K562 (cell line): ENCODE measurements at regions not wholly inside any gene's neighbourhood (a gene's known extent, or its start where the extent isn't known, plus 50 kb on each side); places are given as distances from the start of the nearest gene placed in this dataset.

Source experiments
- ATAC-seq: fragments of 200-7000 bp; cut with Tn5 transposase; 3 replicates; pipeline ENCODE4 v1.9.1; 2020; ENCODE audit warnings: moderate library complexity
- BruUV-seq: library from RNA; stranded (reverse); fragments of 400-500 nt; replicated peaks from 2 replicates; lab custom pipeline; 2021; lab: Mats Ljungman, UMichigan
- CTCF ChIA-PET: fragments of 300-600 bp; formaldehyde crosslinking; extraction: SDS; loops from one replicate; lab custom pipeline; 2021; ENCODE audit warnings: low intra/inter-chr PET ratio; lab: Yijun Ruan, JAX
- POLR2A ChIA-PET: fragments of 300-600, 350-650 bp; sonication (Branson Sonifier 250); formaldehyde crosslinking; extraction: SDS; loops from one replicate; lab custom pipeline; 2021; ENCODE audit warnings: antibody characterized with exemption, inconsistent platforms; lab: Yijun Ruan, JAX
- DNase-seq, 4 experiments: peaks; one replicate each; pipeline versions ENCODE4 v3.0.0 to v3.0.0-alpha.2; 2011 to 2018; ENCODE audit warnings: low spot score in 3 of 4, mixed read lengths in 3 of 4; ENCODE audit errors: extremely low read depth in 1 of 4
- FAIRE-seq: peaks from 2 replicates; lab custom pipeline; 2011; peaks lifted over from hg19 to GRCh38; lab: Jason Lieb, UNC
- H2AFZ ChIP-seq: 2 replicates; pipeline ENCODE4 v1.6.0; 2011; ENCODE audit warnings: low read depth, low read length, control low read depth, inconsistent platforms
- H3K27ac ChIP-seq: fragments of 200-600 bp; 3 replicates; pipeline ENCODE4 v1.8.0; 2011; ENCODE audit warnings: low read depth, mild to moderate bottlenecking, control low read depth, inconsistent platforms, low read length, moderate library complexity, mixed read lengths; ENCODE audit errors: extremely low read depth
- H3K27me3 ChIP-seq, 2 experiments: fragments of 300-600 bp in 1 of 2; 2 replicates in 1 of 2; 3 replicates in 1 of 2; pipeline versions ENCODE4 v1.6.0 to v1.8.0; 2011; ENCODE audit warnings: inconsistent platforms in 2 of 2, low read length in 2 of 2, mild to moderate bottlenecking in 1 of 2, mixed read lengths in 1 of 2, moderate library complexity in 1 of 2; ENCODE audit not compliant: control insufficient read depth in 2 of 2, insufficient read depth in 2 of 2
- H3K36me3 ChIP-seq: fragments of 300-600 bp; 3 replicates; pipeline ENCODE4 v1.8.0; 2011; ENCODE audit warnings: mild to moderate bottlenecking, low read length, inconsistent platforms; ENCODE audit not compliant: control insufficient read depth, insufficient read depth
- H3K4me1 ChIP-seq, 2 experiments: fragments of 200-600 bp in 1 of 2; replicated peaks in 1 of 2; 2 replicates in 1 of 2; 3 replicates in 1 of 2; pipeline versions ENCODE4 v1.5.1 to v1.8.0; 2011; ENCODE audit warnings: inconsistent platforms in 2 of 2, low read length in 2 of 2, mild to moderate bottlenecking in 1 of 2, mixed read lengths in 1 of 2, moderate library complexity in 1 of 2; ENCODE audit not compliant: control insufficient read depth in 2 of 2, insufficient read depth in 2 of 2
- H3K4me2 ChIP-seq: 2 replicates; pipeline ENCODE4 v1.6.1; 2011; ENCODE audit warnings: low read length, control low read depth, inconsistent platforms, mixed read lengths; ENCODE audit not compliant: insufficient read depth
- H3K4me3 ChIP-seq: fragments of 200-600 bp; sonication (generic), shearing (Covaris generic); 2 replicates; pipeline ENCODE4 v1.5.1; 2016; ENCODE audit warnings: control low read depth, inconsistent platforms
- H3K79me2 ChIP-seq: fragments of 200-600 bp; 3 replicates; pipeline ENCODE4 v1.8.0; 2011; ENCODE audit warnings: low read length, inconsistent platforms; ENCODE audit not compliant: control insufficient read depth, insufficient read depth
- H3K9ac ChIP-seq, 2 experiments: 2 replicates each; pipeline versions ENCODE4 v1.6.0 to v1.6.1; 2011; ENCODE audit warnings: low read depth in 2 of 2, low read length in 2 of 2, control low read depth in 1 of 2, inconsistent platforms in 1 of 2, mild to moderate bottlenecking in 1 of 2, mixed read lengths in 1 of 2; ENCODE audit not compliant: insufficient read depth in 1 of 2
- H3K9me1 ChIP-seq: one replicate; pipeline ENCODE4 v1.6.0; 2011; ENCODE audit warnings: inconsistent platforms, mild to moderate bottlenecking, low read length, moderate library complexity; ENCODE audit not compliant: control insufficient read depth, insufficient read depth
- H3K9me3 ChIP-seq: replicated peaks from 2 replicates; pipeline ENCODE4 v1.5.1; 2011; ENCODE audit warnings: low read depth, low read length, inconsistent platforms; ENCODE audit not compliant: control insufficient read depth, insufficient read depth
- H4K20me1 ChIP-seq: replicated peaks from 2 replicates; pipeline ENCODE4 v1.6.1; 2011; ENCODE audit warnings: low read length, inconsistent platforms, mixed read lengths; ENCODE audit not compliant: control insufficient read depth, insufficient read depth
- BCL6 ChIP-seq: fragments of 250-450 bp; sonication (Bioruptor Pico); IDR thresholded peaks from 2 replicates; pipeline ENCODE4 v1.4.0; 2020
- CHCHD3 ChIP-seq: fragments of 250-450 bp; sonication (Bioruptor Pico); IDR thresholded peaks from 2 replicates; pipeline ENCODE4 v2.1.2; 2022; ENCODE audit warnings: mild to moderate bottlenecking
- E2F1 ChIP-seq: sonication (generic); formaldehyde crosslinking; IDR thresholded peaks from 2 replicates; pipeline ENCODE4 v1.8.1; 2023; ENCODE audit warnings: mild to moderate bottlenecking, missing genetic modification reagents, moderate library complexity
- E4F1 ChIP-seq: fragments of 250-450 bp; sonication (Bioruptor Pico); IDR thresholded peaks from 2 replicates; pipeline ENCODE4 v1.5.0; 2021; ENCODE audit warnings: mild to moderate bottlenecking, borderline replicate concordance
- HEY1 ChIP-seq: fragments of 250-450 bp; sonication (Bioruptor Pico); IDR thresholded peaks from 2 replicates; pipeline ENCODE4 v1.5.0; 2020; ENCODE audit warnings: mild to moderate bottlenecking, moderate library complexity, borderline replicate concordance
- HSF4 ChIP-seq: fragments of 250-450 bp; sonication (Bioruptor Pico); IDR thresholded peaks from 2 replicates; pipeline ENCODE4 v2.1.2; 2022; ENCODE audit warnings: mild to moderate bottlenecking, moderate library complexity, borderline replicate concordance
- KAT8 ChIP-seq: fragments of 450-650 bp; IDR thresholded peaks from 2 replicates; pipeline ENCODE4 v1.6.1; 2016; ENCODE audit warnings: low read depth, mild to moderate bottlenecking
- NCOA6 ChIP-seq: fragments of 450-650 bp; IDR thresholded peaks from 2 replicates; pipeline ENCODE4 v1.6.1; 2017; ENCODE audit warnings: mild to moderate bottlenecking
- POLR3A ChIP-seq: IDR thresholded peaks from 2 replicates; pipeline ENCODE4 v1.6.1; 2011; ENCODE audit warnings: borderline replicate concordance, mild to moderate bottlenecking, moderate library complexity; ENCODE audit not compliant: insufficient read length, insufficient read depth; ENCODE audit errors: extremely low read depth
- SNAPC5 ChIP-seq: fragments of 250-450 bp; sonication (Bioruptor Pico); IDR thresholded peaks from 2 replicates; pipeline ENCODE4 v1.8.0; 2021; ENCODE audit warnings: moderate library complexity, mild to moderate bottlenecking, inconsistent platforms
- TFAP4 ChIP-seq: sonication (generic); formaldehyde crosslinking; IDR thresholded peaks from 2 replicates; pipeline ENCODE4 v1.8.0; 2022; ENCODE audit warnings: missing genetic modification reagents, mild to moderate bottlenecking, moderate library complexity, borderline replicate concordance
- ZBED1 ChIP-seq: IDR thresholded peaks from 2 replicates; pipeline ENCODE4 v1.6.1; 2014
- ZBTB1 ChIP-seq: sonication (generic); formaldehyde crosslinking; IDR thresholded peaks from 2 replicates; pipeline ENCODE4 v1.8.1; 2023; ENCODE audit warnings: missing genetic modification reagents, low read depth, mild to moderate bottlenecking, borderline replicate concordance
- ZBTB33 ChIP-seq: sonication (generic); formaldehyde crosslinking; IDR thresholded peaks from 2 replicates; pipeline ENCODE4 v1.8.1; 2023; ENCODE audit warnings: mild to moderate bottlenecking, missing genetic modification reagents
- ZNF75A ChIP-seq: fragments of 450-650 bp; formaldehyde crosslinking; IDR thresholded peaks from 2 replicates; pipeline ENCODE4 v1.4.0; 2020; ENCODE audit warnings: mild to moderate bottlenecking
- in situ Hi-C: fragments of 300-500 bp; cut with MboI; formaldehyde crosslinking; loops from 4 replicates; pipeline ENCODE4 v1.15.0; 2018; ENCODE audit warnings: inconsistent platforms, mixed read lengths
- intact Hi-C: fragments of 100-400 bp; cut with micrococcal nuclease; formaldehyde crosslinking; loops from 2 replicates; pipeline ENCODE4 v1.14.2; 2022

DNA sequence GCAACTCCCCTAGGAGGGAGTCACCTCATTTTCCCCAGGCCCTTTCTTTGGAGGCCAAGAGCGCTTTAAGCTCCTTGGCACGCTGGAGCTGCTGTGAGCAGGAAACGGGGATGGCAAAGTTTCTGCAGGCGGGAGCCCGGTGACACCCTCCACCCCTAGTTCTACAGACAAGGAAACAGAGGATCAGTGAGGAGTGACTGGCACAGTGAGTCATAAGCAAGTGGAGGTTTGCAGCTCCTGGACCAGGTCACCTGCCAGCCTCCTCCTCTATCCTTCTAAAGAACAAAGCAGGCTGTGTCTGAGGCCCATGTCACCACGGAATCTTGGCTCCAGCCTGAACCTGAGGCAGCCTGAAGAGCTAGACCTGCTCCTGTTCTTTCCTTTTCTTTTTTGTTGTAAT is 141.9 kb downstream of the TMEM132E start (continued):
- TF ChIP-seq E2F1 (CRISPR knock-in tag) = no peak
- no peak for TF ChIP-seq HEY1 (CRISPR knock-in tag)
- TF ChIP-seq ZBED1 = no peak
- no peak for TF ChIP-seq POLR3A
- no peak for TF ChIP-seq TFAP4 (CRISPR knock-in tag)
- TF ChIP-seq SNAPC5 (CRISPR knock-in tag) = no peak
- TF ChIP-seq ZBTB33 = no peak

DNA sequence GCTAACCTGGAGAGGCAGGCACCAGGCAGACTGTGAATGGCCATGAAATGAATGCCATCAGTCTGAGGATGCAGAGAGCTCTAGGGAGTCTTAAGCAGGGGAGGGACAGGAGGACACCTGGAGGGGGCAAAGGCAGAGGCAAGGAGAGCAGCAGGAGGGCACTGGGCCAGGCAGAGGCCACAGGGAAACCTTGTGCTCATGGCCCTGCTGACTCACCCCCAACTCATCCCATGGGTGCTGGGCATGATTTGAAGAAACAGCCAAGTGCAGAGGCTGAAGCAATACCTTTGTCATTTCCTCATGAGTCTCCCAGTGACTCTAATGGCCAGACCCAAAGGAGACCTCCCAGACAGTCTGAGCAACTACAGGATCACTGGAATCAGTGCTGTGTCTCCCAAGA is 141.4 kb downstream of the TMEM132E start:
- no peak overlapping the region for H3K4me2 ChIP-seq
- POLR2A ChIA-PET = no interaction called here
- ATAC-seq (no peak), FAIRE-seq (no peak), DNase-seq (no peak)
- H4K20me1 ChIP-seq = peaks cover 4% of the 10 kb centered on the region
- H3K9me3 ChIP-seq = no peaks in the 10 kb centered on the region
- no TSS peak for BruUV-seq
- in situ Hi-C loops = no loop called here
- CTCF ChIA-PET = no interaction called here
- no peak overlapping the region for H2AFZ ChIP-seq
- H3K9ac ChIP-seq = no peak overlapping the region
- no peak overlapping the region for H3K4me3 ChIP-seq
- H3K27me3 ChIP-seq = peaks cover 0 to 11% of the 10 kb centered on the region in 2 experiments; a peak in 2 of 5 replicates
- no peaks in the 10 kb centered on the region for H3K9me1 ChIP-seq
- H3K27ac ChIP-seq = no peak overlapping the region
- intact Hi-C loops = no loop called here
- H3K79me2 ChIP-seq = no peaks in the 10 kb centered on the region
- H3K36me3 ChIP-seq = no peaks in the 10 kb centered on the region
- no peaks in the 10 kb centered on the region for H3K4me1 ChIP-seq
- TF ChIP-seq KAT8 (no peak), E4F1 (CRISPR knock-in tag) (no peak), E2F1 (CRISPR knock-in tag) (no peak), BCL6 (CRISPR knock-in tag) (no peak), ZBTB1 (no peak), NCOA6 (no peak), HSF4 (no peak), CHCHD3 (CRISPR knock-in tag) (no peak), ZNF75A (CRISPR knock-in tag) (no peak)
